ENCODE measurements at regions not wholly inside any gene's neighbourhood (a gene's known extent, or its start where the extent isn't known, plus 50 kb on each side); places are given as distances from the start of the nearest gene placed in this dataset.
A peak's percentile ranks its signal among the peaks of the same experiment; 100 is the strongest.

- intact Hi-C loops (cut with micrococcal nuclease): no loop called here
- no peaks in the 10 kb centered on the region for H3K9me2 ChIP-seq (ENCODE audit: insufficient read depth)
- H3K27ac ChIP-seq (ENCODE audit: low read depth, low read length): no peak overlapping the region; the same call in 1 of the 2 replicates
- no peak overlapping the region for H2AFZ ChIP-seq (ENCODE audit: low read depth, low read length, poor library complexity, severe bottlenecking)
- no peak overlapping the region for H3K4me3 ChIP-seq (replicated peaks in 1 of 2; ENCODE audit: low read depth in 1 of 2, low read length in 2 of 2)
- DNase-seq (ENCODE audit: low read depth, low spot score) (no peak), ATAC-seq (peak; percentile 36; the same call in 1 of the 2 replicates)
- RAD21 ChIA-PET (ENCODE audit: low non-redundant PET in 1 of 2, low total read pairs in 2 of 2, uncharacterized antibody in 2 of 2, unreplicated experiment in 2 of 2): no interaction called here
- no peaks in the 10 kb centered on the region for H3K36me3 ChIP-seq (ENCODE audit: control insufficient read depth in 1 of 2, insufficient read depth in 2 of 2, low read length in 2 of 2)
- H3K9ac ChIP-seq (ENCODE audit: low read length): no peak overlapping the region
- TF ChIP-seq FOSL1 (IDR thresholded peaks at IDR 0.05; ENCODE audit: low read depth) (no peak), YY1 (IDR thresholded peaks at IDR 0.05; ENCODE audit: extremely low read depth, insufficient replicate concordance, low read depth, low read length) (no peak), ATF3 (IDR thresholded peaks at IDR 0.05) (no peak), POLR2AphosphoS5 (IDR thresholded peaks at IDR 0.05; ENCODE audit: low read depth, low read length) (no peak), EZH2 (IDR thresholded peaks at IDR 0.05) (no peak), JUND (IDR thresholded peaks at IDR 0.05) (no peak), ZNF274 (IDR thresholded peaks at IDR 0.05; ENCODE audit: low read depth, low read length) (no peak), TCF7L2 (IDR thresholded peaks at IDR 0.05; ENCODE audit: borderline replicate concordance, extremely low read depth, insufficient read depth, insufficient read length) (no peak), EZH2phosphoT487 (IDR thresholded peaks at IDR 0.05; ENCODE audit: borderline replicate concordance) (no peak), ZBTB33 (IDR thresholded peaks at IDR 0.05; ENCODE audit: extremely low read depth, insufficient replicate concordance, low read length) (no peak), ELF1 (IDR thresholded peaks at IDR 0.05; ENCODE audit: borderline replicate concordance, low read depth) (no peak), SP1 (IDR thresholded peaks at IDR 0.05; ENCODE audit: low read depth) (no peak), CBX3 (IDR thresholded peaks at IDR 0.05; ENCODE audit: low read depth) (no peak), ZFX (IDR thresholded peaks at IDR 0.05) (no peak), POLR2A (IDR thresholded peaks at IDR 0.05; ENCODE audit: borderline replicate concordance, extremely low read depth, insufficient read depth, insufficient read length) (no peak), SRF (IDR thresholded peaks at IDR 0.05; ENCODE audit: low read depth) (no peak), RAD21 (IDR thresholded peaks at IDR 0.05; ENCODE audit: low read depth) (no peak)
- TF ChIP-seq, protein P1, sequence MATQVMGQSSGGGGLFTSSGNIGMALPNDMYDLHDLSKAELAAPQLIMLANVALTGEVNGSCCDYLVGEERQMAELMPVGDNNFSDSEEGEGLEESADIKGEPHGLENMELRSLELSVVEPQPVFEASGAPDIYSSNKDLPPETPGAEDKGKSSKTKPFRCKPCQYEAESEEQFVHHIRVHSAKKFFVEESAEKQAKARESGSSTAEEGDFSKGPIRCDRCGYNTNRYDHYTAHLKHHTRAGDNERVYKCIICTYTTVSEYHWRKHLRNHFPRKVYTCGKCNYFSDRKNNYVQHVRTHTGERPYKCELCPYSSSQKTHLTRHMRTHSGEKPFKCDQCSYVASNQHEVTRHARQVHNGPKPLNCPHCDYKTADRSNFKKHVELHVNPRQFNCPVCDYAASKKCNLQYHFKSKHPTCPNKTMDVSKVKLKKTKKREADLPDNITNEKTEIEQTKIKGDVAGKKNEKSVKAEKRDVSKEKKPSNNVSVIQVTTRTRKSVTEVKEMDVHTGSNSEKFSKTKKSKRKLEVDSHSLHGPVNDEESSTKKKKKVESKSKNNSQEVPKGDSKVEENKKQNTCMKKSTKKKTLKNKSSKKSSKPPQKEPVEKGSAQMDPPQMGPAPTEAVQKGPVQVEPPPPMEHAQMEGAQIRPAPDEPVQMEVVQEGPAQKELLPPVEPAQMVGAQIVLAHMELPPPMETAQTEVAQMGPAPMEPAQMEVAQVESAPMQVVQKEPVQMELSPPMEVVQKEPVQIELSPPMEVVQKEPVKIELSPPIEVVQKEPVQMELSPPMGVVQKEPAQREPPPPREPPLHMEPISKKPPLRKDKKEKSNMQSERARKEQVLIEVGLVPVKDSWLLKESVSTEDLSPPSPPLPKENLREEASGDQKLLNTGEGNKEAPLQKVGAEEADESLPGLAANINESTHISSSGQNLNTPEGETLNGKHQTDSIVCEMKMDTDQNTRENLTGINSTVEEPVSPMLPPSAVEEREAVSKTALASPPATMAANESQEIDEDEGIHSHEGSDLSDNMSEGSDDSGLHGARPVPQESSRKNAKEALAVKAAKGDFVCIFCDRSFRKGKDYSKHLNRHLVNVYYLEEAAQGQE (IDR thresholded peaks at IDR 0.05; ENCODE audit: low read depth): no peak
- TF ChIP-seq, protein P2, sequence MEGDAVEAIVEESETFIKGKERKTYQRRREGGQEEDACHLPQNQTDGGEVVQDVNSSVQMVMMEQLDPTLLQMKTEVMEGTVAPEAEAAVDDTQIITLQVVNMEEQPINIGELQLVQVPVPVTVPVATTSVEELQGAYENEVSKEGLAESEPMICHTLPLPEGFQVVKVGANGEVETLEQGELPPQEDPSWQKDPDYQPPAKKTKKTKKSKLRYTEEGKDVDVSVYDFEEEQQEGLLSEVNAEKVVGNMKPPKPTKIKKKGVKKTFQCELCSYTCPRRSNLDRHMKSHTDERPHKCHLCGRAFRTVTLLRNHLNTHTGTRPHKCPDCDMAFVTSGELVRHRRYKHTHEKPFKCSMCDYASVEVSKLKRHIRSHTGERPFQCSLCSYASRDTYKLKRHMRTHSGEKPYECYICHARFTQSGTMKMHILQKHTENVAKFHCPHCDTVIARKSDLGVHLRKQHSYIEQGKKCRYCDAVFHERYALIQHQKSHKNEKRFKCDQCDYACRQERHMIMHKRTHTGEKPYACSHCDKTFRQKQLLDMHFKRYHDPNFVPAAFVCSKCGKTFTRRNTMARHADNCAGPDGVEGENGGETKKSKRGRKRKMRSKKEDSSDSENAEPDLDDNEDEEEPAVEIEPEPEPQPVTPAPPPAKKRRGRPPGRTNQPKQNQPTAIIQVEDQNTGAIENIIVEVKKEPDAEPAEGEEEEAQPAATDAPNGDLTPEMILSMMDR (IDR thresholded peaks at IDR 0.05 in 2 of 3, conservative IDR thresholded peaks at IDR 0.05 in 1 of 3; ENCODE audit: borderline replicate concordance in 1 of 3, insufficient read depth in 1 of 3, low read depth in 2 of 3, low read length in 2 of 3): no peak
- H3K27me3 ChIP-seq (ENCODE audit: insufficient read depth, low read length): no peaks in the 10 kb centered on the region
- H3K4me2 ChIP-seq (ENCODE audit: low read length): no peak overlapping the region
- no peaks in the 10 kb centered on the region for H3K9me3 ChIP-seq (ENCODE audit: control insufficient read depth in 1 of 2, insufficient read depth in 1 of 2, low read depth in 1 of 2, low read length in 2 of 2)
- H3K79me2 ChIP-seq (ENCODE audit: insufficient read depth, low read length): no peaks in the 10 kb centered on the region
- CTCF ChIA-PET: no interaction called here
- no TSS peak for BruUV-seq (replicated peaks)
- H3K4me1 ChIP-seq (ENCODE audit: control insufficient read depth in 1 of 2, insufficient read depth in 2 of 2, low read length in 2 of 2): no peaks in the 10 kb centered on the region
- POLR2A ChIA-PET: no interaction called here
- H4K20me1 ChIP-seq (ENCODE audit: insufficient read depth): no peaks in the 10 kb centered on the region
Measured at GRCh38 chr2:42937171-42937875, 144.9 kb upstream of the HAAO start.
